HG03460 (cell line): ENCODE measurements at regions not wholly inside any gene's neighbourhood (a gene's known extent, or its start where the extent isn't known, plus 50 kb on each side); places are given as distances from the start of the nearest gene placed in this dataset.
"Not testable (repeated sequence)": the region's sequence is repeated elsewhere in the genome, so short reads cannot be mapped to it uniquely, and the experiment has no call there.

Source experiments
- ATAC-seq: cut with Tn5 transposase; IDR thresholded peaks from one replicate; pipeline ENCODE4 v1.9.1; 2021; ENCODE audit not compliant: unreplicated experiment

- no peak for ATAC-seq
Measured at GRCh38 chr15:24733659-24734058, 58.1 kb downstream of the NPAP1 start.

- ATAC-seq = no peak
Measured at GRCh38 chr15:24734396-24734795, 58.8 kb downstream of the NPAP1 start.

GRCh38 chr15:24745290-24745689, 69.7 kb downstream of the NPAP1 start:
- no peak for ATAC-seq

GRCh38 chr15:24746094-24746493, 70.5 kb downstream of the NPAP1 start:
- no peak for ATAC-seq

GRCh38 chr15:24747376-24747775, 71.8 kb downstream of the NPAP1 start:
- no peak for ATAC-seq

GRCh38 chr15:24748812-24749439, 73.4 kb downstream of the NPAP1 start:
- no peak for ATAC-seq

- no peak for ATAC-seq
Measured at GRCh38 chr15:24752354-24752753, 76.8 kb downstream of the NPAP1 start.

- no peak for ATAC-seq
Measured at GRCh38 chr15:24756101-24756500, 80.5 kb downstream of the NPAP1 start.

- ATAC-seq = no peak
Measured at GRCh38 chr15:24760066-24760465, 84.5 kb downstream of the NPAP1 start.

- no peak for ATAC-seq
Measured at GRCh38 chr15:24761704-24762302, 86.2 kb downstream of the NPAP1 start.

GRCh38 chr15:24763891-24764290, 88.3 kb downstream of the NPAP1 start:
- no peak for ATAC-seq

GRCh38 chr15:24764375-24765171, 89.0 kb downstream of the NPAP1 start:
- ATAC-seq = no peak

GRCh38 chr15:24766511-24767133, 91.0 kb downstream of the NPAP1 start:
- no peak for ATAC-seq

GRCh38 chr15:24772266-24772665, 96.7 kb downstream of the NPAP1 start:
- ATAC-seq = no peak

- ATAC-seq = peak; percentile 70
Measured at GRCh38 chr15:24772686-24773373, 97.3 kb downstream of the NPAP1 start.

GRCh38 chr15:24777307-24777706, 101.7 kb downstream of the NPAP1 start:
- no peak for ATAC-seq

GRCh38 chr15:24784506-24784905, 108.9 kb downstream of the NPAP1 start:
- ATAC-seq = no peak

- ATAC-seq = no peak
Measured at GRCh38 chr15:24786347-24786746, 110.8 kb downstream of the NPAP1 start.

- not testable (repeated sequence) for ATAC-seq
Measured at GRCh38 chr15:24802624-24803023, 127.0 kb downstream of the NPAP1 start.

GRCh38 chr15:24819680-24820079, 135.1 kb upstream of the SNRPN start:
- no peak for ATAC-seq

GRCh38 chr15:24823473-24823872, 131.3 kb upstream of the SNRPN start:
- ATAC-seq = no peak
